Mucosa of rectum (tissue), 2 donors: ENCODE measurements at regions not wholly inside any gene's neighbourhood (a gene's known extent, or its start where the extent isn't known, plus 50 kb on each side); places are given as distances from the start of the nearest gene placed in this dataset.

Source experiments
- H3K27ac ChIP-seq, 2 donors: one replicate each; pipeline ENCODE4 v1.7.0; 2013; ENCODE audit warnings: inconsistent platforms in 2 of 2, low read depth in 2 of 2, low read length in 2 of 2
- H3K27me3 ChIP-seq, 2 donors: one replicate each; pipeline ENCODE4 v1.7.0; 2013; ENCODE audit warnings: low read length in 2 of 2; ENCODE audit not compliant: control insufficient read depth in 2 of 2, insufficient read depth in 2 of 2
- H3K36me3 ChIP-seq, 2 donors: one replicate each; pipeline ENCODE4 v1.7.0; 2013; ENCODE audit warnings: low read length in 2 of 2; ENCODE audit not compliant: control insufficient read depth in 2 of 2, insufficient read depth in 2 of 2
- H3K4me1 ChIP-seq, 2 donors: one replicate each; pipeline ENCODE4 v1.7.0; 2013; ENCODE audit warnings: low read length in 2 of 2, mild to moderate bottlenecking in 1 of 2; ENCODE audit not compliant: control insufficient read depth in 2 of 2, insufficient read depth in 2 of 2
- H3K4me3 ChIP-seq, 2 donors: one replicate each; pipeline ENCODE4 v1.7.0; 2013; ENCODE audit warnings: low read length in 2 of 2
- H3K9ac ChIP-seq, 2 donors: one replicate each; pipeline ENCODE4 v1.7.0; 2013; ENCODE audit warnings: low read length in 2 of 2, low read depth in 1 of 2, mild to moderate bottlenecking in 1 of 2
- H3K9me3 ChIP-seq, 2 donors: one replicate each; pipeline ENCODE4 v1.7.0; 2013; ENCODE audit warnings: low read length in 2 of 2; ENCODE audit not compliant: control insufficient read depth in 2 of 2
- donor health status: healthy.
- donor health status: Normal muscosa, but diverticular disease.

GRCh38 chr18:22840606-22841144 lies 92.5 kb upstream of the RBBP8 start:
- Histone ChIP-seq H3K27ac (no peak overlapping the region), H3K4me1 (peaks cover 5 to 8% of the 10 kb centered on the region in 2 donors), H3K9me3 (no peaks in the 10 kb centered on the region), H3K27me3 (no peaks in the 10 kb centered on the region), H3K36me3 (no peaks in the 10 kb centered on the region), H3K9ac (no peak overlapping the region), H3K4me3 (no peak overlapping the region)

- Histone ChIP-seq H3K36me3 (no peaks in the 10 kb centered on the region), H3K4me1 (peaks cover 5 to 12% of the 10 kb centered on the region in 2 donors), H3K27ac (no peak overlapping the region), H3K27me3 (no peaks in the 10 kb centered on the region), H3K9me3 (no peaks in the 10 kb centered on the region), H3K9ac (no peak overlapping the region), H3K4me3 (no peak overlapping the region)
Measured at GRCh38 chr18:22841840-22842239, 91.3 kb upstream of the RBBP8 start.

GRCh38 chr18:22844190-22844589 lies 88.9 kb upstream of the RBBP8 start:
- H3K4me1 ChIP-seq, result peaks cover 0 to 5% of the 10 kb centered on the region in 2 donors

GRCh38 chr18:22844628-22845027 lies 88.5 kb upstream of the RBBP8 start:
- Histone ChIP-seq H3K27ac (no peak overlapping the region), H3K9me3 (no peaks in the 10 kb centered on the region), H3K4me1 (peaks cover 0 to 4% of the 10 kb centered on the region in 2 donors), H3K9ac (no peak overlapping the region), H3K36me3 (no peaks in the 10 kb centered on the region), H3K4me3 (no peak overlapping the region), H3K27me3 (no peaks in the 10 kb centered on the region)

More at GRCh38 chr18:22844190-22844589, 88.9 kb upstream of the RBBP8 start:
- H3K4me3 ChIP-seq, result no peak overlapping the region
- H3K27me3 ChIP-seq, result no peaks in the 10 kb centered on the region
- H3K9ac ChIP-seq, result no peak overlapping the region
- no peaks in the 10 kb centered on the region for H3K9me3 ChIP-seq
- H3K36me3 ChIP-seq, result no peaks in the 10 kb centered on the region
- H3K27ac ChIP-seq, result no peak overlapping the region

- no peak overlapping the region for H3K9ac ChIP-seq
- H3K27me3 ChIP-seq, result no peaks in the 10 kb centered on the region
- no peak overlapping the region for H3K4me3 ChIP-seq
- H3K9me3 ChIP-seq, result no peaks in the 10 kb centered on the region
- no peak overlapping the region for H3K27ac ChIP-seq
- peaks cover 0 to 4% of the 10 kb centered on the region in 2 donors for H3K4me1 ChIP-seq
- no peaks in the 10 kb centered on the region for H3K36me3 ChIP-seq
Measured at GRCh38 chr18:22846088-22846683, 86.9 kb upstream of the RBBP8 start.

- Histone ChIP-seq H3K9ac (no peak overlapping the region), H3K27me3 (no peaks in the 10 kb centered on the region), H3K27ac (no peak overlapping the region), H3K4me1 (peaks cover 0 to 4% of the 10 kb centered on the region in 2 donors), H3K4me3 (no peak overlapping the region), H3K9me3 (no peaks in the 10 kb centered on the region), H3K36me3 (no peaks in the 10 kb centered on the region)
Measured at GRCh38 chr18:22846697-22847096, 86.4 kb upstream of the RBBP8 start.

GRCh38 chr18:22847392-22847791 lies 85.7 kb upstream of the RBBP8 start:
- Histone ChIP-seq H3K27ac (no peak overlapping the region), H3K4me1 (peaks cover 0 to 4% of the 10 kb centered on the region in 2 donors), H3K4me3 (no peak overlapping the region), H3K27me3 (no peaks in the 10 kb centered on the region), H3K9ac (no peak overlapping the region), H3K36me3 (no peaks in the 10 kb centered on the region), H3K9me3 (no peaks in the 10 kb centered on the region)

- Histone ChIP-seq H3K4me1 (peaks cover 0 to 4% of the 10 kb centered on the region in 2 donors), H3K27ac (no peak overlapping the region), H3K9ac (no peak overlapping the region), H3K27me3 (no peaks in the 10 kb centered on the region), H3K9me3 (no peaks in the 10 kb centered on the region), H3K4me3 (no peak overlapping the region), H3K36me3 (no peaks in the 10 kb centered on the region)
Measured at GRCh38 chr18:22847867-22848451, 85.2 kb upstream of the RBBP8 start.

GRCh38 chr18:22848615-22849014 lies 84.5 kb upstream of the RBBP8 start:
- no peak overlapping the region for H3K27ac ChIP-seq

GRCh38 chr18:22856870-22857269 lies 76.3 kb upstream of the RBBP8 start:
- Histone ChIP-seq H3K9me3 (no peaks in the 10 kb centered on the region), H3K27ac (no peak overlapping the region)

More at GRCh38 chr18:22848615-22849014, 84.5 kb upstream of the RBBP8 start:
- no peak overlapping the region for H3K9ac ChIP-seq
- H3K36me3 ChIP-seq, result no peaks in the 10 kb centered on the region
- no peak overlapping the region for H3K4me3 ChIP-seq
- no peaks in the 10 kb centered on the region for H3K27me3 ChIP-seq
- H3K9me3 ChIP-seq, result no peaks in the 10 kb centered on the region
- H3K4me1 ChIP-seq, result peaks cover 0 to 4% of the 10 kb centered on the region in 2 donors

More at GRCh38 chr18:22856870-22857269, 76.3 kb upstream of the RBBP8 start:
- Histone ChIP-seq H3K9ac (no peak overlapping the region), H3K4me1 (no peaks in the 10 kb centered on the region), H3K27me3 (no peaks in the 10 kb centered on the region), H3K36me3 (no peaks in the 10 kb centered on the region), H3K4me3 (no peak overlapping the region)
